DMS153 (cell line): ENCODE measurements at regions not wholly inside any gene's neighbourhood (a gene's known extent, or its start where the extent isn't known, plus 50 kb on each side); places are given as distances from the start of the nearest gene placed in this dataset.

Experiments used
- DNase-seq: peaks from one replicate; lab custom pipeline; 2025; lab: John Stamatoyannopoulos, UW

- no peak for DNase-seq
Measured at GRCh38 chr22:48644108-48644507, 1183.6 kb downstream of the BRD1 start.

- no peak for DNase-seq
Measured at GRCh38 chr22:48643066-48643731, 1184.5 kb downstream of the BRD1 start.

GRCh38 chr22:48642550-48642949, 1185.1 kb downstream of the BRD1 start:
- no peak for DNase-seq

GRCh38 chr22:48641906-48642475, 1185.7 kb downstream of the BRD1 start:
- DNase-seq: no peak

GRCh38 chr22:48640890-48641841, 1186.5 kb downstream of the BRD1 start:
- no peak for DNase-seq

- DNase-seq: no peak
Measured at GRCh38 chr22:48639896-48640748, 1187.6 kb downstream of the BRD1 start.

- DNase-seq: no peak
Measured at GRCh38 chr22:48639021-48639795, 1188.5 kb downstream of the BRD1 start.

- DNase-seq: no peak
Measured at GRCh38 chr22:48637231-48637630, 1190.4 kb downstream of the BRD1 start.

- no peak for DNase-seq
Measured at GRCh38 chr22:48636746-48637145, 1190.9 kb downstream of the BRD1 start.

- peak; percentile 74 for DNase-seq
Measured at GRCh38 chr22:48635816-48636215, 1191.9 kb downstream of the BRD1 start.

- no peak for DNase-seq
Measured at GRCh38 chr22:48635031-48635430, 1192.6 kb downstream of the BRD1 start.

GRCh38 chr22:48633996-48634836, 1193.5 kb downstream of the BRD1 start:
- no peak for DNase-seq

GRCh38 chr22:48632646-48633246, 1194.9 kb downstream of the BRD1 start:
- no peak for DNase-seq

- DNase-seq: no peak
Measured at GRCh38 chr22:48631288-48631863, 1196.3 kb downstream of the BRD1 start.

GRCh38 chr22:48630848-48631247, 1196.8 kb downstream of the BRD1 start:
- no peak for DNase-seq

- peak; percentile 66 for DNase-seq
Measured at GRCh38 chr22:48630433-48630754, 1197.3 kb downstream of the BRD1 start.

- no peak for DNase-seq
Measured at GRCh38 chr22:48629631-48630432, 1197.8 kb downstream of the BRD1 start.

- no peak for DNase-seq
Measured at GRCh38 chr22:48628891-48629543, 1198.7 kb downstream of the BRD1 start.
